Panc1 (cell line): ENCODE measurements at regions not wholly inside any gene's neighbourhood (a gene's known extent, or its start where the extent isn't known, plus 50 kb on each side); places are given as distances from the start of the nearest gene placed in this dataset.

Source experiments
- POLR2AphosphoS5 ChIP-seq: IDR thresholded peaks from 2 replicates; pipeline ENCODE4 v1.6.1; 2012; ENCODE audit warnings: mild to moderate bottlenecking, low read depth, low read length, moderate library complexity
- TF ChIP-seq, protein P1 (sequence below): fragments of 450-650 bp; IDR thresholded peaks from 2 replicates; pipeline ENCODE4 v1.5.1; 2017; ENCODE audit warnings: mild to moderate bottlenecking

DNA sequence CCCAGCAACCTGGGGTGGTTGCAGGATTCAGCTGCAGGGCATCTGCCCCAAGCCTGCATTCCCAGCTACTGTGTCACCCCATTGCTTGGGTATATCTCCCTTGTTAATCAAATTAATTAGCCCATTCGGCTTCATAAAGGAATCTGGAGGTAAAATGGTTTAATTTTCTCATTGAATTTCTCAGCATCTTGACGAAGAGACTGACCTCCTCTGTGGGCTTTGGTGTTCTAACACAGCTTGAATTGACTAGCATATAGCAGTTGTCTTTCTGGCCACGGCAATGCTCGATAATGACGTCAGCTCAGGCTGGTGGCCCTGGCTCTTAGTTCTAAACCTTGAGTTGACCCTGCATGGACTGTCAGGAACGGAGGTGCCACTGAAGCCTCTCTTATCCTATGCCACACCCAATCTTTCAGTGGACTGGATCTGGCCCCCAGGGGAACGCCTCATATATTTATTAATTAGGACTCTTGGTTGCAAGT lies 72.4 kb downstream of the MSX2 start:
- TF ChIP-seq, protein P1, sequence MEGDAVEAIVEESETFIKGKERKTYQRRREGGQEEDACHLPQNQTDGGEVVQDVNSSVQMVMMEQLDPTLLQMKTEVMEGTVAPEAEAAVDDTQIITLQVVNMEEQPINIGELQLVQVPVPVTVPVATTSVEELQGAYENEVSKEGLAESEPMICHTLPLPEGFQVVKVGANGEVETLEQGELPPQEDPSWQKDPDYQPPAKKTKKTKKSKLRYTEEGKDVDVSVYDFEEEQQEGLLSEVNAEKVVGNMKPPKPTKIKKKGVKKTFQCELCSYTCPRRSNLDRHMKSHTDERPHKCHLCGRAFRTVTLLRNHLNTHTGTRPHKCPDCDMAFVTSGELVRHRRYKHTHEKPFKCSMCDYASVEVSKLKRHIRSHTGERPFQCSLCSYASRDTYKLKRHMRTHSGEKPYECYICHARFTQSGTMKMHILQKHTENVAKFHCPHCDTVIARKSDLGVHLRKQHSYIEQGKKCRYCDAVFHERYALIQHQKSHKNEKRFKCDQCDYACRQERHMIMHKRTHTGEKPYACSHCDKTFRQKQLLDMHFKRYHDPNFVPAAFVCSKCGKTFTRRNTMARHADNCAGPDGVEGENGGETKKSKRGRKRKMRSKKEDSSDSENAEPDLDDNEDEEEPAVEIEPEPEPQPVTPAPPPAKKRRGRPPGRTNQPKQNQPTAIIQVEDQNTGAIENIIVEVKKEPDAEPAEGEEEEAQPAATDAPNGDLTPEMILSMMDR: no peak
- no peak for TF ChIP-seq POLR2AphosphoS5
